ENCODE measurements at regions not wholly inside any gene's neighbourhood (a gene's known extent, or its start where the extent isn't known, plus 50 kb on each side); places are given as distances from the start of the nearest gene placed in this dataset.

GRCh38 chr1:177858332-177858821 lies 111.5 kb downstream of the SEC16B start:
- Mint-ChIP-seq H3K4me1 (no peaks in the 10 kb centered on the region), H3K4me3 (no peak overlapping the region), H3K9me3 (peaks cover 12% of the 10 kb centered on the region), H3K36me3 (no peaks in the 10 kb centered on the region), H3K27ac (no peak overlapping the region)
- DNase-seq (ENCODE audit: low spot score in 2 of 2) (no peak), ATAC-seq (no peak)

- Mint-ChIP-seq H3K4me3 (no peak overlapping the region), H3K36me3 (no peaks in the 10 kb centered on the region), H3K9me3 (peaks cover 11% of the 10 kb centered on the region), H3K4me1 (no peaks in the 10 kb centered on the region), H3K27ac (no peak overlapping the region)
- DNase-seq (ENCODE audit: low spot score in 2 of 2) (no peak), ATAC-seq (no peak)
These were observed 112.6 kb downstream of the SEC16B start for GRCh38 chr1:177857285-177857684.

DNA sequence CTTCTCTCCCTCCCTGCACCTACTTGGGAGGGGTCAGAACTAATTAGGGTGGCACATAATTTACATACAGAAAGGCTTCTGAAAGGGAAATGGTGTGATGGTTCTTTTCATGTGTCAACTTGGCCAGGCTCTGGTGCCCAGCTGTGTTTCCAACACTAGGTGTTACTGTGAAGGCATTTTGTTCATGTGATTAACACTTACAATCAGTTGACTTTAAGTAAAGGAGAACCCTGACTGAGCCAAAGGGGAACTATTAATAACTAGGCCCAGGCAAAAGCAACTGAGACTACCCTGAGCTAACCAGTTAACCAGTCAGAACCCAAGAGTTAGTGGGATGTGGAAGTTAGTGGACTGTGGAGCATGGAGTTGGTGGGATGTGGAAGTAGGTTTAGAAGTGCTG lies 114.9 kb downstream of the SEC16B start:
- no peak overlapping the region for H3K4me3 Mint-ChIP-seq
- no peaks in the 10 kb centered on the region for H3K36me3 Mint-ChIP-seq
- peaks cover 3% of the 10 kb centered on the region for H3K9me3 Mint-ChIP-seq
- no peaks in the 10 kb centered on the region for H3K4me1 Mint-ChIP-seq
- DNase-seq (ENCODE audit: low spot score in 2 of 2) (no peak), ATAC-seq (no peak)
- H3K27ac Mint-ChIP-seq, result no peak overlapping the region

- H3K36me3 Mint-ChIP-seq, result no peaks in the 10 kb centered on the region
- no peaks in the 10 kb centered on the region for H3K4me1 Mint-ChIP-seq
- H3K4me3 Mint-ChIP-seq, result no peak overlapping the region
- H3K9me3 Mint-ChIP-seq, result peaks cover 16% of the 10 kb centered on the region
- no peak for DNase-seq (ENCODE audit: low spot score in 2 of 2)
- no peak overlapping the region for H3K27ac Mint-ChIP-seq
- no peak for ATAC-seq
These were observed 120.1 kb downstream of the SEC16B start for GRCh38 chr1:177849579-177850290.

DNA sequence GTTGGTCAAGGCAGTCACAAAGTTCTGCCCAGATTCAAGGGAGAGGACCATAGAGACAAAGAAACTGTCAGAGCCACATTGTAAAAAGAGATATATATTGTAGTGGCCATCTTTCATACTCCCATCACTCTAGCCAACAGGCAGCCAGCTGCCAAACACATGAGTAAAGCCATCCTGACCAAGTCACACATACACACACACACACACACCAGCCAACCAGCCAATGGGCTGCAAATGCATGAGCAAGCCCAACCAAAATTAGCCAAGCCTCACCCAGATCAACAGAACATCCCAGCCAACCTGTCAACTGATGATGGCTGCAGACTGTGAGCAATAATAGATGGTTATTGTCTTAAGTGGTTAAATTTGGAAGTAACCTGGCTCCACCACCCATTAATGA lies 120.7 kb downstream of the SEC16B start:
- no peak overlapping the region for H3K27ac Mint-ChIP-seq
- no peak overlapping the region for H3K4me3 Mint-ChIP-seq
- H3K36me3 Mint-ChIP-seq, result no peaks in the 10 kb centered on the region
- H3K4me1 Mint-ChIP-seq, result no peaks in the 10 kb centered on the region
- ATAC-seq, result no peak
- H3K9me3 Mint-ChIP-seq, result peaks cover 14% of the 10 kb centered on the region
- DNase-seq (ENCODE audit: low spot score in 2 of 2), result no peak

- H3K4me3 Mint-ChIP-seq, result no peak overlapping the region
- no peaks in the 10 kb centered on the region for H3K4me1 Mint-ChIP-seq
- H3K36me3 Mint-ChIP-seq, result no peaks in the 10 kb centered on the region
- no peak for DNase-seq (ENCODE audit: low spot score in 2 of 2)
- H3K9me3 Mint-ChIP-seq, result peaks cover 12% of the 10 kb centered on the region
- no peak for ATAC-seq
- H3K27ac Mint-ChIP-seq, result no peak overlapping the region
These were observed 121.3 kb downstream of the SEC16B start for GRCh38 chr1:177848577-177848976.

DNA sequence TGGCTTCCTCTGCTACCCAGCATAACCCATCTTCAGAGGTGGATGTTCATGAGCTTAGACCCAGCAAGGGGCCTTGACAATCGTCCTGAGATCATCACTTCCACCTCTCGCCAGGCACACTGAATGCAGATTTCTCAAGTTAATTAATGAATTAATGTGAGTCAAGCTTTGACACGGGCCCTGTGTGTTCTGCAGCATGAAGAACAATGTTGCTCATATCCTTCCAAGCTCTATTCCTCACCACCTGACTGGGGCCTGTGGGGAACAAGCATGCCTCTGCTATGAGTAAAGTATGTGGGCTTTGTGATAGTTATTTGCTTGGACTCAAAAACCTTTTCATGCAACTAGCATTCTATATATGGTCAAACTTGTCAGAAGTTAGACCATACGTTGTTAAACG lies 122.0 kb downstream of the SEC16B start:
- DNase-seq (ENCODE audit: low spot score in 2 of 2), result no peak
- no peak for ATAC-seq
- H3K4me3 Mint-ChIP-seq, result no peak overlapping the region
- no peak overlapping the region for H3K27ac Mint-ChIP-seq
- no peaks in the 10 kb centered on the region for H3K4me1 Mint-ChIP-seq
- peaks cover 12% of the 10 kb centered on the region for H3K9me3 Mint-ChIP-seq
- H3K36me3 Mint-ChIP-seq, result no peaks in the 10 kb centered on the region

GRCh38 chr1:177838907-177839485 lies 130.9 kb downstream of the SEC16B start:
- H3K27ac Mint-ChIP-seq, result no peak overlapping the region
- no peaks in the 10 kb centered on the region for H3K36me3 Mint-ChIP-seq
- H3K9me3 Mint-ChIP-seq, result peaks cover 16% of the 10 kb centered on the region
- DNase-seq (ENCODE audit: low spot score in 2 of 2), result no peak
- H3K4me1 Mint-ChIP-seq, result no peaks in the 10 kb centered on the region
- peak; percentile 11 for ATAC-seq
- no peak overlapping the region for H3K4me3 Mint-ChIP-seq

DNA sequence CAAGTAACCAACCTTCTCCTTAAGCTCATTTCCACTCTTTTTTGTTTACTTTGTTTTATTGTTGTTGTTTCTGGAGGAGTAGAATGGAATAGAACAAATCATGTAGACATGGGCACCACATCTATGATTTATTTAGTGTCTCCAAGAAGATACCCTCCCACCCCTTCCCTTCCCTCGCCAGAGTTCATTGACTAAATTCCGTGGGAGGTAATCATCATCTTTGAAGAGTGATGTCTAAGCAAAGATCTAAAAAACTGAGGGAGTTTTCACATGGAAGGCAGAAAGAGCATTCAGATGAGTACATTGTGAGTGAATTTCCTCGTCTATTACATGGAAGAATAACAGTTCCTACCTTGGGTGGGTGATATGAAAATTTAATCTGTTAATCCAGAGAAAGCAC lies 136.2 kb downstream of the SEC16B start:
- Mint-ChIP-seq H3K36me3 (no peaks in the 10 kb centered on the region), H3K4me1 (no peaks in the 10 kb centered on the region), H3K27ac (no peak overlapping the region), H3K4me3 (no peak overlapping the region), H3K9me3 (peaks cover 16% of the 10 kb centered on the region)
- ATAC-seq, result no peak
- DNase-seq (ENCODE audit: low spot score in 2 of 2), result no peak

- H3K9me3 Mint-ChIP-seq, result peaks cover 17% of the 10 kb centered on the region
These were observed 139.2 kb downstream of the SEC16B start for GRCh38 chr1:177830531-177831135.

DNA sequence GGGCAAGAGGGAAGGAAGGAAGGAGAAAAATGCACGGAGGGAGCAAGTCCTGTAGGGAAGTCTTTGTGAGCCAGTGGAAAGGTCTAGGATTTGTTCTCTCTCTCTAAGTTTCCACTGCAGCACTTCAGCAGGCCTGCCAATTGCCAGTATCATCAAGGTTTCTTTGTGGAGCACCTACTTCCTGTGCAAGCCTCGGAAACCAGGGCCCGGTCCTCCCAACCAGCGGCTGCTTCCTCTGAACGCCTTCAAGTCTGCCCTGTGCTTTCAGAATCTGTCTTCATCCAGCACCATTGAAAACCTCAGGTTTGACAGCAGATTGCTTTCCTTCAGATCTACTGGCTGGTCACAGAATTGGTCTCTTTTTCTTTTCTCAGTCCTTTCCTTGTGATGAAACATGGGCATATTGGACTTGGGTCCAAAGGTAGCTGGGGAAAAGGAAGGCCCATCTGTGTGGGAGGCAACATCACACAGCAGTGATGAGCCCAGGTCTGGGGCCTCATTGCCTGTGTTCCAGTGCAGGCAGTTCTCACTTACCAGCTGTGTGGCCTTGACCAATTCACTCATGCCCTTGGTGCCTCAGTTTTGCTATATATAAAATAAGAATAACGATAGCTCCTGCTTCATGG lies 144.5 kb downstream of the SEC16B start:
- Mint-ChIP-seq H3K27ac (no peak overlapping the region), H3K36me3 (no peaks in the 10 kb centered on the region), H3K4me3 (no peak overlapping the region), H3K9me3 (peaks cover 8% of the 10 kb centered on the region), H3K4me1 (no peaks in the 10 kb centered on the region)
- ATAC-seq, result no peak
- no peak for DNase-seq (ENCODE audit: low spot score in 2 of 2)

More at GRCh38 chr1:177830531-177831135, 139.2 kb downstream of the SEC16B start:
- ATAC-seq (no peak), DNase-seq (ENCODE audit: low spot score in 2 of 2) (no peak)
- Mint-ChIP-seq H3K4me3 (no peak overlapping the region), H3K27ac (no peak overlapping the region), H3K4me1 (no peaks in the 10 kb centered on the region), H3K36me3 (no peaks in the 10 kb centered on the region)

DNA sequence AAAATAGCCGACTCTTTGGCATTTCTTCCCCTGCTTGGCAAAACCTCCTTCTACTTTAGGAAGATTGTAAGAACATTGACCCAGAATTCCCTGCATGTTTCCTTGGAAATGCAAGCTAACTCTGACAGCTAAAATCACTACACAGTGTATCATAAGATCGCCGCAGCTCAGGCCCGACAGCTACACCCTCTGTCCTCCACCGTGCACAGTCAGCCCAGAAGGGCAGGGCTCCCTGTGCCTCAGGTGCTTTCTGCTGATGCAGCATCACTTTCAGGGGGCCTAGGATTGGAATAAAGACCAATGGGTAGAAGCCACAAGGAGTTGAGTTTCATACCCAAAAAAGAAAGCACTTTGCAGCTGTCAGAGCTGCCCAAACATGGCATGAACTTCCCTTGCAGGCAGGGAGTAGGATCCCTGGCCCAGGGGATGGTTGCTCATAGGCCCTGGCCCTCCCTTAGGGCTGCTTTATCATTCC lies 145.3 kb downstream of the SEC16B start:
- no peaks in the 10 kb centered on the region for H3K4me1 Mint-ChIP-seq
- DNase-seq (ENCODE audit: low spot score in 2 of 2), result no peak
- H3K36me3 Mint-ChIP-seq, result no peaks in the 10 kb centered on the region
- H3K27ac Mint-ChIP-seq, result no peak overlapping the region
- ATAC-seq, result no peak
- H3K4me3 Mint-ChIP-seq, result no peak overlapping the region
- peaks cover 8% of the 10 kb centered on the region for H3K9me3 Mint-ChIP-seq

GRCh38 chr1:177820213-177820612 lies 149.6 kb downstream of the SEC16B start:
- ATAC-seq (no peak), DNase-seq (ENCODE audit: low spot score in 2 of 2) (no peak)
- Mint-ChIP-seq H3K4me1 (no peaks in the 10 kb centered on the region), H3K36me3 (no peaks in the 10 kb centered on the region), H3K27ac (no peak overlapping the region), H3K9me3 (peaks cover 15% of the 10 kb centered on the region), H3K4me3 (no peak overlapping the region)

GRCh38 chr1:177817937-177818875 lies 151.7 kb downstream of the SEC16B start:
- no peak for DNase-seq (ENCODE audit: low spot score in 2 of 2)
- no peak for ATAC-seq
- H3K9me3 Mint-ChIP-seq, result peaks cover 20% of the 10 kb centered on the region
- H3K27ac Mint-ChIP-seq, result no peak overlapping the region
- H3K36me3 Mint-ChIP-seq, result no peaks in the 10 kb centered on the region
- no peak overlapping the region for H3K4me3 Mint-ChIP-seq
- H3K4me1 Mint-ChIP-seq, result no peaks in the 10 kb centered on the region

GRCh38 chr1:177812650-177813049 lies 157.2 kb downstream of the SEC16B start:
- ATAC-seq, result no peak
- DNase-seq (ENCODE audit: low spot score in 2 of 2), result no peak
- no peak overlapping the region for H3K27ac Mint-ChIP-seq
- H3K36me3 Mint-ChIP-seq, result no peaks in the 10 kb centered on the region
- H3K9me3 Mint-ChIP-seq, result peaks cover 26% of the 10 kb centered on the region
- H3K4me3 Mint-ChIP-seq, result no peak overlapping the region
- no peaks in the 10 kb centered on the region for H3K4me1 Mint-ChIP-seq
